Mesenteric fat pad (tissue), 1 donor: ENCODE measurements at regions not wholly inside any gene's neighbourhood (a gene's known extent, or its start where the extent isn't known, plus 50 kb on each side); places are given as distances from the start of the nearest gene placed in this dataset.

Source experiments
- DNase-seq: peaks from one replicate; pipeline ENCODE4 v3.0.0-alpha.2; 2020; ENCODE audit warnings: low spot score
- donor health status: DM: yes; HTN: yes; CAD: no.

- DNase-seq: no peak
Observed at GRCh38 chr6:41428996-41429421, 93.6 kb downstream of the NCR2 start.

GRCh38 chr6:41429506-41430504, 94.4 kb downstream of the NCR2 start:
- DNase-seq: no peak

- no peak for DNase-seq
Observed at GRCh38 chr6:41430875-41431274, 95.5 kb downstream of the NCR2 start.

GRCh38 chr6:41432280-41432679, 96.9 kb downstream of the NCR2 start:
- no peak for DNase-seq

GRCh38 chr6:41434803-41435481, 99.5 kb downstream of the NCR2 start:
- DNase-seq: no peak

GRCh38 chr6:41437604-41438003, 102.2 kb downstream of the NCR2 start:
- no peak for DNase-seq

- no peak for DNase-seq
Observed at GRCh38 chr6:41438746-41439145, 103.3 kb downstream of the NCR2 start.

- DNase-seq: no peak
Observed at GRCh38 chr6:41439524-41440418, 104.4 kb downstream of the NCR2 start.

- DNase-seq: no peak
Observed at GRCh38 chr6:41440958-41441357, 105.2 kb upstream of the FOXP4 start.

- no peak for DNase-seq
Observed at GRCh38 chr6:41441598-41442351, 104.4 kb upstream of the FOXP4 start.

GRCh38 chr6:41442352-41442672, 103.9 kb upstream of the FOXP4 start:
- DNase-seq: no peak

GRCh38 chr6:41442800-41443501, 103.2 kb upstream of the FOXP4 start:
- DNase-seq: no peak

- DNase-seq: no peak
Observed at GRCh38 chr6:41443616-41444525, 102.3 kb upstream of the FOXP4 start.

GRCh38 chr6:41445261-41445660, 100.9 kb upstream of the FOXP4 start:
- DNase-seq: no peak

GRCh38 chr6:41446132-41446531, 100.0 kb upstream of the FOXP4 start:
- no peak for DNase-seq

- DNase-seq: no peak
Observed at GRCh38 chr6:41446907-41447545, 99.2 kb upstream of the FOXP4 start.

GRCh38 chr6:41448256-41448655, 97.9 kb upstream of the FOXP4 start:
- DNase-seq: no peak

GRCh38 chr6:41449399-41450245, 96.6 kb upstream of the FOXP4 start:
- no peak for DNase-seq
